GM12878 (cell line): ENCODE measurements at regions not wholly inside any gene's neighbourhood (a gene's known extent, or its start where the extent isn't known, plus 50 kb on each side); places are given as distances from the start of the nearest gene placed in this dataset.

Source experiments
- ATAC-seq: fragments of 200-7000 bp; cut with Tn5 transposase; 3 replicates; pipeline ENCODE4 v1.9.1; 2020; ENCODE audit warnings: mild to moderate bottlenecking, moderate library complexity
- BruUV-seq: library from RNA; stranded (reverse); fragments of 400-500 nt; replicated peaks from 2 replicates; lab custom pipeline; 2021; lab: Mats Ljungman, UMichigan
- CTCF ChIA-PET: fragments of 300-600 bp; sonication (Branson Sonifier 250); formaldehyde crosslinking; extraction: SDS; loops from one replicate; lab custom pipeline; 2021; ENCODE audit warnings: inconsistent platforms; lab: Yijun Ruan, JAX
- POLR2A ChIA-PET: fragments of 350-600 bp; formaldehyde crosslinking; extraction: SDS; loops from one replicate; lab custom pipeline; 2021; ENCODE audit warnings: inconsistent platforms; lab: Charles Lee
- RAD21 ChIA-PET: fragments of 300-600 bp; sonication (Branson Sonifier 250); formaldehyde crosslinking; loops from one replicate; lab custom pipeline; 2023; ENCODE audit warnings: antibody characterized with exemption; ENCODE audit not compliant: unreplicated experiment; lab: Charles Lee
- SMC1A ChIA-PET: fragments of 300-600 bp; sonication (Branson Sonifier 250); formaldehyde crosslinking; loops from one replicate; lab custom pipeline; 2023; ENCODE audit not compliant: unreplicated experiment, uncharacterized antibody; lab: Charles Lee
- DNase-seq: peaks from one replicate; pipeline ENCODE4 v3.0.0-alpha.2; 2011; ENCODE audit warnings: low read depth, low spot score
- FAIRE-seq: peaks from 3 replicates; lab custom pipeline; 2011; peaks lifted over from hg19 to GRCh38; lab: Jason Lieb, UNC
- H2AFZ ChIP-seq: 2 replicates; pipeline ENCODE4 v1.6.0; 2011; ENCODE audit warnings: low read depth, low read length, control low read depth; ENCODE audit not compliant: control insufficient read depth
- H3K27ac ChIP-seq: 2 replicates; pipeline ENCODE4 v1.5.1; 2011; ENCODE audit warnings: control low read depth; ENCODE audit not compliant: control insufficient read depth, insufficient read depth
- H3K27me3 ChIP-seq, 2 experiments: replicated peaks in 1 of 2; 2 replicates each; pipeline versions ENCODE4 v1.6.0 to v1.6.1; 2011; ENCODE audit warnings: low read length in 1 of 2; ENCODE audit not compliant: control insufficient read depth in 2 of 2, insufficient read depth in 2 of 2
- H3K36me3 ChIP-seq, 2 experiments: 2 replicates each; pipeline ENCODE4 v1.5.1; 2011; ENCODE audit warnings: low read length in 1 of 2; ENCODE audit not compliant: control insufficient read depth in 2 of 2, insufficient read depth in 2 of 2
- H3K4me1 ChIP-seq: 2 replicates; pipeline ENCODE4 v1.6.1; 2011; ENCODE audit warnings: mild to moderate bottlenecking, low read length, moderate library complexity, mixed read lengths; ENCODE audit not compliant: control insufficient read depth, insufficient read depth
- H3K4me2 ChIP-seq: 2 replicates; pipeline ENCODE4 v1.6.0; 2011; ENCODE audit warnings: control low read depth; ENCODE audit not compliant: control insufficient read depth, insufficient read depth
- H3K4me3 ChIP-seq: fragments of 200-600 bp; sonication (generic); 2 replicates; pipeline ENCODE4 v1.5.1; 2016
- H3K79me2 ChIP-seq: 2 replicates; pipeline ENCODE4 v1.6.0; 2011; ENCODE audit warnings: low read length; ENCODE audit not compliant: control insufficient read depth, insufficient read depth
- H3K9ac ChIP-seq: 2 replicates; pipeline ENCODE4 v1.8.0; 2011; ENCODE audit warnings: low read length, control low read depth, mixed read lengths; ENCODE audit not compliant: control insufficient read depth, insufficient read depth
- H3K9me3 ChIP-seq: replicated peaks from 3 replicates; pipeline ENCODE4 v1.5.1; 2011; ENCODE audit warnings: mild to moderate bottlenecking, low read length; ENCODE audit not compliant: control insufficient read depth, insufficient read depth
- H4K20me1 ChIP-seq: 2 replicates; pipeline ENCODE4 v1.6.0; 2011; ENCODE audit not compliant: control insufficient read depth, insufficient read depth
- BCL11A ChIP-seq: IDR thresholded peaks from 2 replicates; pipeline ENCODE4 v1.6.1; 2011; ENCODE audit warnings: low read depth, low read length
- BCL3 ChIP-seq: IDR thresholded peaks from 2 replicates; pipeline ENCODE4 v1.6.1; 2011; ENCODE audit warnings: borderline replicate concordance, low read depth, mild to moderate bottlenecking, moderate library complexity, low read length; ENCODE audit not compliant: insufficient read depth, poor library complexity, severe bottlenecking
- BMI1 ChIP-seq: fragments of 450-650 bp; IDR thresholded peaks from 2 replicates; pipeline ENCODE4 v1.6.1; 2016; ENCODE audit warnings: mild to moderate bottlenecking, moderate library complexity, borderline replicate concordance
- EED ChIP-seq: sonication (generic); IDR thresholded peaks from 2 replicates; pipeline ENCODE4 v1.6.1; 2016; ENCODE audit warnings: antibody characterized with exemption, low read depth
- HCFC1 ChIP-seq: fragments of 150-350 bp; IDR thresholded peaks from 2 replicates; pipeline ENCODE4 v1.6.1; 2014; ENCODE audit warnings: low read length
- KAT2A ChIP-seq: conservative IDR thresholded peaks from 2 replicates; pipeline ENCODE4 v1.6.1; 2011; ENCODE audit warnings: low read depth, low read length; ENCODE audit not compliant: control insufficient read depth
- NFYB ChIP-seq: IDR thresholded peaks from 2 replicates; pipeline ENCODE4 v1.6.1; 2011; ENCODE audit warnings: low read depth, mild to moderate bottlenecking, low read length, improper control_type of control experiment, moderate library complexity; ENCODE audit not compliant: insufficient read depth
- PKNOX1 ChIP-seq: fragments of 450-650 bp; IDR thresholded peaks from 2 replicates; pipeline ENCODE4 v1.6.1; 2016; ENCODE audit warnings: mild to moderate bottlenecking
- POLR2A ChIP-seq: IDR thresholded peaks from 2 replicates; pipeline ENCODE4 v1.6.1; 2011; ENCODE audit warnings: low read depth, mild to moderate bottlenecking, low read length
- RAD51 ChIP-seq: fragments of 450-650 bp; IDR thresholded peaks from 2 replicates; pipeline ENCODE4 v1.6.1; 2016; ENCODE audit warnings: moderate library complexity, mild to moderate bottlenecking, inconsistent platforms
- RELA ChIP-seq: fragments of 450-650 bp; IDR thresholded peaks from 2 replicates; pipeline ENCODE4 v1.8.0; 2014; ENCODE audit warnings: borderline replicate concordance; ENCODE audit not compliant: partially characterized antibody
- RELB ChIP-seq: fragments of 450-650 bp; IDR thresholded peaks from 2 replicates; pipeline ENCODE4 v1.6.1; 2017; ENCODE audit warnings: low read depth, mild to moderate bottlenecking, moderate library complexity
- RUNX3 ChIP-seq: IDR thresholded peaks from 2 replicates; pipeline ENCODE4 v1.6.1; 2012; ENCODE audit warnings: low read length, inconsistent platforms
- SP1 ChIP-seq: IDR thresholded peaks from one replicate; pipeline ENCODE4 v1.6.1; 2011; ENCODE audit warnings: low read depth, low read length
- TCF7 ChIP-seq: IDR thresholded peaks from 2 replicates; pipeline ENCODE4 v1.6.1; 2014; ENCODE audit warnings: antibody characterized with exemption, borderline replicate concordance
- USF1 ChIP-seq: IDR thresholded peaks from 2 replicates; pipeline ENCODE4 v1.6.1; 2011; ENCODE audit warnings: borderline replicate concordance, low read depth, mild to moderate bottlenecking, moderate library complexity, mixed read lengths, low read length; ENCODE audit not compliant: insufficient read depth; ENCODE audit errors: extremely low read length
- ZSCAN29 ChIP-seq: fragments of 450-650 bp; IDR thresholded peaks from 2 replicates; pipeline ENCODE4 v1.6.1; 2017; ENCODE audit warnings: mild to moderate bottlenecking, moderate library complexity
- WGBS: methylation state at CpG from one replicate; pipeline ENCODE4 v1.1.6; 2016; ENCODE audit warnings: low lambda C conversion rate; ENCODE audit not compliant: insufficient replicate concordance, insufficient coverage; ENCODE audit errors: missing lambda C conversion rate; 5-methylcytosine and 5-hydroxymethylcytosine counted together
- in situ Hi-C: fragments of 300-500 bp; cut with MboI; formaldehyde crosslinking; loops from 9 replicates; pipeline ENCODE4 v1.14.3; 2018; ENCODE audit warnings: mixed read lengths
- intact Hi-C: fragments of 100-400 bp; cut with micrococcal nuclease; formaldehyde crosslinking; loops from one replicate; pipeline ENCODE4 v1.14.2; 2022; ENCODE audit not compliant: unreplicated experiment

GRCh38 chr2:171228826-171229225 lies 68.1 kb upstream of the TLK1 start (continued):
- TF ChIP-seq HCFC1 (no peak), RELB (no peak), POLR2A (no peak), PKNOX1 (no peak)

- WGBS: 28% methylated on average over 2 of the region's 2 CpGs
- ChIA-PET RAD21 (interaction anchor here (1.1 to 1.3 kb wide), 2 partner anchors 33 to 39 kb away, joined by 3 read pairs; no protein-coding TSS in a partner anchor), CTCF (interaction anchor here (0.6 to 1.1 kb wide), 3 partner anchors 15 to 840 kb away, joined by 3 to 4 read pairs (median 3); no protein-coding TSS in a partner anchor), SMC1A (interaction anchor here (0.9 to 1.6 kb wide), 8 partner anchors 11 to 183 kb away, joined by 3 to 7 read pairs (median 4); no protein-coding TSS in a partner anchor), POLR2A (interaction anchor here (0.5 to 0.9 kb wide), 4 partner anchors 33 to 1494 kb away, joined by 4 to 6 read pairs (median 4); partner anchors contain the start of gene KLHL23)
- Histone ChIP-seq H3K79me2 (no peaks in the 10 kb centered on the region), H3K36me3 (no peaks in the 10 kb centered on the region), H3K4me3 (no peak overlapping the region), H3K4me1 (no peaks in the 10 kb centered on the region), H3K27me3 (no peaks in the 10 kb centered on the region), H4K20me1 (no peaks in the 10 kb centered on the region), H3K4me2 (no peak overlapping the region), H3K27ac (no peak overlapping the region), H2AFZ (no peak overlapping the region), H3K9me3 (peaks cover 2% of the 10 kb centered on the region; the same call in 2 of the 3 replicates), H3K9ac (no peak overlapping the region)
- DNase-seq: no peak
- intact Hi-C loops (no loop called here), in situ Hi-C loops (no loop called here)
- TF ChIP-seq RUNX3 (no peak), SP1 (no peak), ZSCAN29 (no peak), EED (no peak), NFYB (peak; percentile 68), TCF7 (no peak), BCL3 (no peak), KAT2A (no peak), RAD51 (peak; percentile 53; the same call in 1 of the 2 replicates), RELA (no peak), USF1 (peak; percentile 26), BMI1 (no peak), BCL11A (no peak)
- ATAC-seq: no peak
- no peak for FAIRE-seq
- no TSS peak for BruUV-seq
Observed at GRCh38 chr2:171227066-171227782, 66.5 kb upstream of the TLK1 start.
